Stimulated activated CD8-positive, alpha-beta memory T cell treated with anti-CD3 and anti-CD28 coated beads, Interleukin-7, amount 100 ng/mL, for 48 hours (primary cell): ENCODE measurements at regions not wholly inside any gene's neighbourhood (a gene's known extent, or its start where the extent isn't known, plus 50 kb on each side); places are given as distances from the start of the nearest gene placed in this dataset.

Source experiments
- DNase-seq, 2 donors: peaks; one replicate each; pipeline ENCODE4 v3.0.0-alpha.2; 2020; ENCODE audit warnings: low read depth in 1 of 2; ENCODE audit errors: extremely low read depth in 1 of 2

DNA sequence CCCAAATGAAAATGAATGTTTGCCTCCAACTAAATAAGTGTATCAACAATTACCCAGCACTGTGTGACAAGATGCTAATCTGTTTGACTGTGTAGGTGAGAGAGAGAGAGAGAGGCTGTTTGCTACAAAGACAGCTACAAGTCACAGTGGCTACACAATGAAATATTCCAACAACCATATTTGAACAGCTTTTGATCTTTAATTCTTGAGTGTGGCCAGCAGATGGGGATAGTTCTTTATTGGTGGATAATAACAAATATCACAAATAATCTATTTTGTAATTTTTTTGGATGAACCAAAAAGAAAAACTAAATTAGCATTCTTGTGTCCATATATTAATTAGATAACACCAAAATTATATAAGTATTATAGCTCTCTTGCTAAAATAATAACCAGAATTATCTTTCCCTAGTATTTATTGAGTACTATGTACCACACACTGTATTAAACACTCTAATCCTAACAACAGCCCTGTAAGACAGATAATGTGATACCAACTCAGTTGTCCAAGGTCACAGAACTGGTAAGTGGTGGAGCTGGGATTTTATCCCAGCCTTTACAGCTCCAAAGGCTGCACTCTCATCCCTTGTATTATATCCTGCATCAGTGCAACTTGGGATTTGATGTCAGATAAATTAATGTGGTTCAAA lies 61.9 kb upstream of the C3orf80 start:
- no peak for DNase-seq

DNA sequence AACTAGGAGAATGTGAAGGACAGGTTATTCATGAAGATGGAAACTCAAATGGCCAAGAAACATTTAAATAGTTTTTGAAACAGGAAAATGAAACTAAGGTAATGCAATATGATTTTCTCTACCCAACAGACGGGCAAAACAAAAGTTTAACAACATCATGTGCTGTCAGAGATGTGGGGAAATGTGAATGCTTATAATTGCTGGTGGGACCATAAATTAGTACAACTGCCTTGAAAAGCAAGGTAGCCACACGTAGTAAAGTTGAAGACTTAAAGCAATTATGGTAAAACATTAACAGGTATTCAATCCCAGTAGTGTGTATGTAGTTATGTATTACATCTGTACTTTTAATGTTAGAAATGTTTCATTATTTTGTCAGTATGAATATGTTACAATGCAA lies 57.0 kb upstream of the C3orf80 start:
- no peak for DNase-seq

- DNase-seq = no peak
These were observed 55.9 kb upstream of the C3orf80 start for GRCh38 chr3:160169139-160169976.

DNA sequence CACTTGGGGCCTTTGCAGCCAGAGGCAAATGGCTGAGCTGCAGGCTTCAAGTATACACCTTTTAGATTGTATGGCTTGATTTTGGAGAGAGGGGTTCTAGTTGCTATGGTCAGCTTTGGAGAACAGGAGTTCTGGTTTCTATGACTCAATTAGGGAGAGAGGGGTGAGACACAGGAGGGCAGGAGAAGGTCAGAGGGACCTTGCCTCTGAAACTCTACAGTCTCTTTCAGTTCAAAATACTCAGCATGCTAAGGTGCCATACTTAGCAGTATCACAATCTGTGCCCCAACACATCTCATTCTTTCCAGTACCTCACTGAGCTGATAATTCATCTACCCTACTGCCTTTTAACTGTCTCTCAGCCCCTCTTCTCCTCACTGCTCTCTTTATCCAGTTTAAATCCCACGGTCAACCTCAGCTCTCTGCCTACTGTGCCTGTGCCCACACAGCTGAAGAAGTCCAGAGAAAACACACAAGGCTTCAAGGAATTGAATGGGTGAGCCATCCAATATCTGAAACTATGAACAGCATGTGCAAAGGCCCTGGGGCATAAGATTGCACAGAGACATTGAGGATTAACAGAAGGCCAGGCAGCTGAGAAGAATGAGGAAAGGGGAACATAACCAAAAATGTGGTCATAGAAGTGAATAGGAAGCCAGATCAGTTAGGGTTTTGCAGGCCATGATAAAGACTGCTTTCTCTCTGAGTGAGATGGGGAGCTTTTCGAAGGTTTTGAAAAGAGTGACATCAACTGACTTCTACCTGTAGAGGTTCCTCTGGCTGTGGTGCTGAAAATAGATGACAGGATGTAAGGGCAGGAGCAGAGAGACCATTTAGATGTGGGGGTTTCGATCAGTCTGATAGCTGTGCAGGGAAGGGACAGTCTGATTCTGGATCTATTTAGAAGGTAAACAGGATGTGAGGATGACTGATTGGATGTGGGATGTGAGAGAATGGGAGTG lies 54.5 kb upstream of the C3orf80 start:
- no peak for DNase-seq

GRCh38 chr3:160171813-160172212 lies 53.4 kb upstream of the C3orf80 start:
- DNase-seq = no peak

GRCh38 chr3:160174621-160175020 lies 50.6 kb upstream of the C3orf80 start:
- no peak for DNase-seq
